RWPE2 (cell line): ENCODE measurements at regions not wholly inside any gene's neighbourhood (a gene's known extent, or its start where the extent isn't known, plus 50 kb on each side); places are given as distances from the start of the nearest gene placed in this dataset.

Experiments
- ATAC-seq: fragments of 200-7000 bp; cut with Tn5 transposase; 3 replicates; pipeline ENCODE4 v1.9.1; 2021; ENCODE audit warnings: low read depth
- DNase-seq: peaks from one replicate; pipeline ENCODE4 v3.0.0-alpha.2; 2020; ENCODE audit warnings: low spot score
- H3K27ac ChIP-seq: fragments of 450-650 bp; 2 replicates; pipeline ENCODE4 v1.5.1; 2017; ENCODE audit warnings: mild to moderate bottlenecking; ENCODE audit not compliant: poor library complexity, severe bottlenecking
- H3K27me3 ChIP-seq: fragments of 250-450 bp; sonication (Bioruptor Pico); 2 replicates; pipeline ENCODE4 v1.5.1; 2021; ENCODE audit warnings: mild to moderate bottlenecking, moderate library complexity; ENCODE audit not compliant: insufficient read depth, poor library complexity, severe bottlenecking
- H3K36me3 ChIP-seq: fragments of 250-450 bp; sonication (Bioruptor Pico); 2 replicates; pipeline ENCODE4 v1.5.1; 2020; ENCODE audit warnings: low read depth, mild to moderate bottlenecking, moderate library complexity
- H3K4me1 ChIP-seq: fragments of 250-450 bp; sonication (Bioruptor Pico); 2 replicates; pipeline ENCODE4 v1.5.1; 2021; ENCODE audit warnings: mild to moderate bottlenecking, moderate library complexity; ENCODE audit not compliant: insufficient read depth, poor library complexity, severe bottlenecking
- H3K4me3 ChIP-seq: fragments of 250-450 bp; sonication (Bioruptor Pico); 2 replicates; pipeline ENCODE4 v1.5.1; 2021; ENCODE audit warnings: mild to moderate bottlenecking, moderate library complexity; ENCODE audit not compliant: severe bottlenecking
- H3K9me3 ChIP-seq: fragments of 250-450 bp; sonication (Bioruptor Pico); 2 replicates; pipeline ENCODE4 v1.5.1; 2021; ENCODE audit warnings: mild to moderate bottlenecking, moderate library complexity; ENCODE audit not compliant: severe bottlenecking
- TF ChIP-seq, protein P1 (sequence below): fragments of 450-650 bp; IDR thresholded peaks from one replicate; pipeline ENCODE4 v1.5.1; 2017; ENCODE audit warnings: mild to moderate bottlenecking, moderate library complexity; ENCODE audit not compliant: poor library complexity, severe bottlenecking

DNA sequence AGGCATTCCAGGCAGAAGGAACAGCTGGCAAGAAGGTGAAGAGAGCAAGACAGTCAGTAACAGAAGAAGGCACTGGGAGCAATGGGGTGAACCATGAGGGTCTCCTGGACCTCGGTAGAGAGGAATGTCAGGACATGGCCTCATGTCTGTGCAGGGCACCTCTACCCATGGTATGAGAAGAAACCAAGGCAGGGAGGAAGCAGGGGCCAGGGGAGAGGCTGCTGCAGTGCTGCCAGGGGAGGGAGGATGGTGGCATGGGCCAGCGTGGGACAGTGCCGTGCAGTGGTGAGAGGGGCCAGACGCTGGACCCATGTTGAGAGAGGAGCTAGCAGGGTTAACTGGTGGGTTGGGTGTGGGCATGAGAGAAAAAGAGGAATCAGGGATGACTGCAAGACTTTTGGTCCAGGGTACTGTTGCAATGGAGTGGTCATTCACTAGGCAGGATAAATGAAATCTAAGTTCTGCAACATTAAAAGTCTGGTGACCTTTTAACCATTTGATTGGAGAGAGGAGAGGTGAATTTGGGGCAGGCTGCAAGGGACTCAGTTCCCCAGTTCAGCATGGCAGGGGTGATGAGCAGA, 577.6 kb downstream of the MATN1 start:
- no peaks in the 10 kb centered on the region for H3K4me1 ChIP-seq
- no peak overlapping the region for H3K27ac ChIP-seq
- peaks cover 7% of the 10 kb centered on the region for H3K27me3 ChIP-seq

DNA sequence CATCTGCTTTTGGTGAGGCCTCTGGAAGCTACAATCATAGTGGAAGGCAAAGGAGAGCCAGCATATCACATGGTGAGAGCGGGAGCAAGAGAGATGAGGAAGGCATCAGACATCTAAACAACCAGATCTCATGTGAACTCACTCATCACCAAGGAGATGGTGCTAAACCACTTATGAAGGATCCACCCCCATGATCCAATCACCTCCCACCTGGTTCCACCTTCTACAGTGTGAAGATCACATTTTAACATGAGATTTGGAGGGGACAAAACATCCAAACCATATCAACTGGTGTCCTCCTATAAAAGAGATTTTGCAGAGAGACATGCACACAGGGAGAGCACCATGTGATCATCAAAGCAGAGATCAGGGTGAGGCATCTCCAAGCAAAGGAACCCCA, 578.6 kb downstream of the MATN1 start:
- no peak overlapping the region for H3K4me3 ChIP-seq
- H3K27ac ChIP-seq, result no peak overlapping the region
- peaks cover 7% of the 10 kb centered on the region for H3K27me3 ChIP-seq
- DNase-seq, result no peak
- TF ChIP-seq, protein P1, sequence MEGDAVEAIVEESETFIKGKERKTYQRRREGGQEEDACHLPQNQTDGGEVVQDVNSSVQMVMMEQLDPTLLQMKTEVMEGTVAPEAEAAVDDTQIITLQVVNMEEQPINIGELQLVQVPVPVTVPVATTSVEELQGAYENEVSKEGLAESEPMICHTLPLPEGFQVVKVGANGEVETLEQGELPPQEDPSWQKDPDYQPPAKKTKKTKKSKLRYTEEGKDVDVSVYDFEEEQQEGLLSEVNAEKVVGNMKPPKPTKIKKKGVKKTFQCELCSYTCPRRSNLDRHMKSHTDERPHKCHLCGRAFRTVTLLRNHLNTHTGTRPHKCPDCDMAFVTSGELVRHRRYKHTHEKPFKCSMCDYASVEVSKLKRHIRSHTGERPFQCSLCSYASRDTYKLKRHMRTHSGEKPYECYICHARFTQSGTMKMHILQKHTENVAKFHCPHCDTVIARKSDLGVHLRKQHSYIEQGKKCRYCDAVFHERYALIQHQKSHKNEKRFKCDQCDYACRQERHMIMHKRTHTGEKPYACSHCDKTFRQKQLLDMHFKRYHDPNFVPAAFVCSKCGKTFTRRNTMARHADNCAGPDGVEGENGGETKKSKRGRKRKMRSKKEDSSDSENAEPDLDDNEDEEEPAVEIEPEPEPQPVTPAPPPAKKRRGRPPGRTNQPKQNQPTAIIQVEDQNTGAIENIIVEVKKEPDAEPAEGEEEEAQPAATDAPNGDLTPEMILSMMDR, result no peak
- H3K36me3 ChIP-seq, result no peaks in the 10 kb centered on the region
- no peaks in the 10 kb centered on the region for H3K9me3 ChIP-seq
- H3K4me1 ChIP-seq, result no peaks in the 10 kb centered on the region
- ATAC-seq, result no peak

More for the DNA sequence above, 577.6 kb downstream of the MATN1 start:
- no peak overlapping the region for H3K4me3 ChIP-seq
- TF ChIP-seq, protein P1, result no peak
- no peak for DNase-seq
- H3K36me3 ChIP-seq, result no peaks in the 10 kb centered on the region
- H3K9me3 ChIP-seq, result no peaks in the 10 kb centered on the region
- ATAC-seq, result no peak

DNA sequence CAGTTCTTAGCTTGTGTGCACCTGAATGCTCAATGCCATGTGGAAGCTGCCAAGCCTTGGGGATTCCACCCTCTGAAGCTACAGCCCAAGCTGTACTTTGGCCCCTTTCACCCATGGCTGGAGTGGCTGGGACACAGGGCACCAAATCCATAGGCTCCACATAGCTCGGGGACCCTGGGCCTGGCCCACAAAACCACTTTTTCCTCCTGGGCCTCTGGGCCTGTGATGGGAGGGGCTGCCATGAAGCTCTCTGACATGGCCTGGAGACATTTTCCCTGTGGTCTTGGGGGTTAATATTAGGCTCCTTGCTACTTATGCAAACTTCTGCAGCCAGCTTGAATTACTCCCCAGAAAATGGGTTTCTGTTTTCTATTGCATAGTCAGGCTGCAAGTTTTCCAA, 579.9 kb downstream of the MATN1 start:
- DNase-seq, result no peak
- TF ChIP-seq, protein P1, result no peak
- Histone ChIP-seq H3K27ac (no peak overlapping the region), H3K36me3 (no peaks in the 10 kb centered on the region), H3K4me3 (no peak overlapping the region), H3K4me1 (no peaks in the 10 kb centered on the region), H3K9me3 (no peaks in the 10 kb centered on the region), H3K27me3 (peaks cover 7% of the 10 kb centered on the region)
- ATAC-seq, result no peak

DNA sequence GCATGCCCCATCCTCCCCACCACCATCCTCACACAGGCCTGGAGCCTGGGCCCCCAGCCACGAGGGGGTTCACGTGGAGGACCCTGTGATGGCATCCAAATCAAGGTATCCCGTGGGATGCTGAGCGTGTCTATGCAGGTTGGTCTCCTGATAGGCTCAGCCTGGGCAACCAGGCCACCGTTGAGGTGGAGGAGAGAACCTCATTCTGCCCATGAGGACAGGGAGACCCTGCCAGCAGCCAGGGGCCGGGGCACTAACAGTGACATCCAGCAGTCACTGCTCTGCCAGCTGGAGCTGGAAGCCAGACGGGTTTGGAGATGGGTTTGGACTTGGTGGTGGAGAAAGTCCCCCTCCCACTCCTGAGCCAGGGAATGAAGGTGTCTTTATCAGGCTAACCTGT, 582.8 kb downstream of the MATN1 start:
- DNase-seq (no peak), ATAC-seq (no peak)
- no peaks in the 10 kb centered on the region for H3K36me3 ChIP-seq
- TF ChIP-seq, protein P1, result no peak
- H3K9me3 ChIP-seq, result no peaks in the 10 kb centered on the region
- H3K4me3 ChIP-seq, result no peak overlapping the region
- no peak overlapping the region for H3K27ac ChIP-seq
- no peaks in the 10 kb centered on the region for H3K4me1 ChIP-seq
- peaks cover 3% of the 10 kb centered on the region for H3K27me3 ChIP-seq

DNA sequence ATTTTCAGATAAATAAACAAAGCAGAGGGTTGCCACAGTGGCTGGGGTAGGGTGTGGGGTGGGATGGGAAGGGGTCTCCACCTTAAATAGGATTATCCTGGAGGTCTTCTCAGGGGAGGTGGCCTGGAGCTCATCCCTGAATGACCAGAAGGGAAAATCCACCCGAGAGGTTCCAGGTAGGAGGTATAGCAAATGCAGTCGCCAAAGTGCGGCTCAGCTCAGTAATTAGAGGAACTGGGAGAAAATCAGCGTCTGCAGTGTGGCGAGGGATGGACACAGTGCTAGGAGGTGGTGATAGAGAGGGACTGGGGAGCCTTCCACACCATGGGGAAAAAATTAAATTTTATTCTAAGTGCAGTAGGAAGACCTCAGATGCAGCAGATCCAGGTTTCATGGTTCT, 584.5 kb downstream of the MATN1 start:
- TF ChIP-seq, protein P1, result no peak

More for the DNA sequence above, 584.5 kb downstream of the MATN1 start:
- Histone ChIP-seq H3K9me3 (no peaks in the 10 kb centered on the region), H3K36me3 (no peaks in the 10 kb centered on the region), H3K27me3 (peaks cover 3% of the 10 kb centered on the region), H3K4me3 (no peak overlapping the region), H3K4me1 (no peaks in the 10 kb centered on the region), H3K27ac (no peak overlapping the region)
- DNase-seq (no peak), ATAC-seq (no peak)
